ENCODE measurements at regions not wholly inside any gene's neighbourhood (a gene's known extent, or its start where the extent isn't known, plus 50 kb on each side); places are given as distances from the start of the nearest gene placed in this dataset.

DNA sequence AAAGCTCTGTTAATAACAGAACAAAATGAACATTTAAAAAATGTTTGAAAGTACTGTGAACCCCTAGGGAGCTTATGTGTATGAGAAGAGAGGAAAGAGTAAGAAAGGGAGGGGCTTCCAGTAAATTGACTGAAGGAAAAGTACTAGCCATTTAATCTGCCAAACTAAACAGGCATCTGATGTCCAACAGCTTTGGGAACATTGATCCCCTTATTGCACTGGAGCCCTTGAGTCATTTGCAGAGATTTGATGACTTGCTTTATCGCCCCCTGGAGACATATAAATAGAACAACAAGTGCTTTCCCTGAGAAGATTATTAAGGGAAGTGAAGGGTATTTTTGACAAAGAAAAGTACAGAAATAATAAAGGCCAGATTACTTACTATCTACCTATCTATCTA is 319.3 kb upstream of the NOVA1 start:
- no peaks in the 10 kb centered on the region for H3K27me3 Mint-ChIP-seq
- ChIA-PET POLR2A (no interaction called here), CTCF (no interaction called here)
- DNase-seq (no peak), ATAC-seq (no peak)
- H3K36me3 Mint-ChIP-seq (ENCODE audit: low read depth) = no peaks in the 10 kb centered on the region
- H3K9me3 Mint-ChIP-seq (ENCODE audit: low read depth) = peaks cover 19% of the 10 kb centered on the region
- H3K27ac Mint-ChIP-seq = no peak overlapping the region
- intact Hi-C loops (cut with DNase I, micrococcal nuclease) = no loop called here
- H3K4me3 Mint-ChIP-seq = no peak overlapping the region
- H3K4me1 Mint-ChIP-seq = no peaks in the 10 kb centered on the region

DNA sequence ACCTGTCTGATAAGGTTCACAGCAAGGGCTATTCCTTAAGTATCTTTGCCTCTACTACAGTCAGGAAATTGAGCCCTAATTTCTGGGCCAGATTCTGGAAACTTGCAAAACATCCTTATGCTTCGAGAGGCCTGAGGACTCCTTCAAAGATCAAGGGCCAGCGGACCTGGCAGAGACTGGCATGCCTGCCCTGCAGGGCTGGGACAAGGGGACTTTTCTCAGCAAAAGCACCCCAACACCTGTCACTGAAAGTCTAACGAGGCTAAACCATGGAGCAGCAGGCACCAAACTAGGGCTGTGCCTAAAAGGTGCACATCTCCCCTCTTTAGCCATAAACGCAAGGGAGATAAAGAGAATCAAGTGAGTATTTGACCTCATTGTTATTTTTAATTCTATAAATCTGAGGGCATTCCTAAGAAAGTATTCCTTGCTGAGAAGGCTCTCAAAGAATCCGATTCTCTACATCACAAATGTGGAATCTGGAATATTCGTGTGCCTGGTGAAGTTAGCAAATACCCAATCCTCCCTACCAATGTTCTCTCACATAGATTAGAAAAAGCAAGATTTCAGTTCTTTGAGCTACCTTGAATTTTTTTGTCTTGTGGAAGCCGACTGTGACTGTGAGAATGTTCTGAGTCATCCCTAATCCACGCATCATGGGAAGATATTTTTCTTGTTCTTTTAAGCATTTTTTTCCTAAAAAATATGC is 328.2 kb upstream of the NOVA1 start:
- H3K4me3 Mint-ChIP-seq = no peak overlapping the region
- H3K36me3 Mint-ChIP-seq (ENCODE audit: low read depth) = no peaks in the 10 kb centered on the region
- H3K27ac Mint-ChIP-seq = no peak overlapping the region
- ChIA-PET POLR2A (no interaction called here), CTCF (no interaction called here)
- DNase-seq (no peak), ATAC-seq (no peak)
- peaks cover 17% of the 10 kb centered on the region for H3K9me3 Mint-ChIP-seq (ENCODE audit: low read depth)
- H3K4me1 Mint-ChIP-seq = no peaks in the 10 kb centered on the region
- intact Hi-C loops (cut with DNase I, micrococcal nuclease) = no loop called here
- no peaks in the 10 kb centered on the region for H3K27me3 Mint-ChIP-seq

DNA sequence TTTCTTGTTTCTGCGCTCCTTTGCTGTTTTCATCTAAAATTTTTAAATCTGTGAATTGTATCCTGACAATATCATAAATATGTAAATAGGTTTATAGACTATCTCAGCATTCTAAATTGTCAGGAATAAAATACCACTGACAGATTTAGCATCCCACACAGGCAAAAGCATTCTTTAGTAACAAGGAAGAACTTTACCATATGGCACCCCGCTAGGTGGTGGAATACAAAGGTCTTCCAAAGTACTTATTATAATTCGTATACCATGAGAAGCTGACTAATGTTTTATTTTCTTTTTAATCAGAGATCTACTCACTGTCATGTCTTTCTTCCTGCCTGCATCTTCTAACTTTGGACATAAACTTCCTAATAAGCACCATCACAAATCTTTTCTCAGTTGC is 328.8 kb upstream of the NOVA1 start:
- H3K36me3 Mint-ChIP-seq (ENCODE audit: low read depth) = no peaks in the 10 kb centered on the region

DNA sequence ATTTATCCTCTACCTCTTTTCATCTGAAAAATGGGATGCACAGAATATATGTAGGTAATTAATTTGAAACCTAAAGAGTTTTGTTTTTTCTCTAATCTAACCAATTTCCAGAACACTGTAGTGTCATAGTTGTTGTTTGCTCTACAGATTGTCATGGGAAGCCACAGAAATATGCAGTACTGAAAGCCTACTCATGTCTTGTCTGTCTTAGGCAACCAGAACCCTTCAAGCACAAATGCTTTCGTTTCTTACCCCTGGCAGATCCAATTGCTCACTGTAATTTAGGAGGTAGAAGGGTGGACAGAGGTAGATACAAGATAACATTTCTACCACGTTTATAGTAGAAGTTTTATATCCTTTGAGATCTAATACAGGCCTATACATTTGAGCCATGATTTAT is 330.2 kb upstream of the NOVA1 start:
- no peak for DNase-seq
- no peak for ATAC-seq
- POLR2A ChIA-PET = no interaction called here
- Mint-ChIP-seq H3K4me3 (no peak overlapping the region), H3K4me1 (no peaks in the 10 kb centered on the region), H3K9me3 (ENCODE audit: low read depth) (peaks cover 21% of the 10 kb centered on the region), H3K27ac (no peak overlapping the region), H3K36me3 (ENCODE audit: low read depth) (no peaks in the 10 kb centered on the region), H3K27me3 (no peaks in the 10 kb centered on the region)
- CTCF ChIA-PET = no interaction called here
- intact Hi-C loops (cut with DNase I, micrococcal nuclease) = no loop called here

More for the DNA sequence above, 328.8 kb upstream of the NOVA1 start:
- Mint-ChIP-seq H3K4me3 (no peak overlapping the region), H3K9me3 (ENCODE audit: low read depth) (peaks cover 17% of the 10 kb centered on the region), H3K27me3 (no peaks in the 10 kb centered on the region), H3K4me1 (no peaks in the 10 kb centered on the region), H3K27ac (no peak overlapping the region)
- DNase-seq = no peak
- POLR2A ChIA-PET = no interaction called here
- intact Hi-C loops (cut with DNase I, micrococcal nuclease) = no loop called here
- CTCF ChIA-PET = no interaction called here
- ATAC-seq = no peak

DNA sequence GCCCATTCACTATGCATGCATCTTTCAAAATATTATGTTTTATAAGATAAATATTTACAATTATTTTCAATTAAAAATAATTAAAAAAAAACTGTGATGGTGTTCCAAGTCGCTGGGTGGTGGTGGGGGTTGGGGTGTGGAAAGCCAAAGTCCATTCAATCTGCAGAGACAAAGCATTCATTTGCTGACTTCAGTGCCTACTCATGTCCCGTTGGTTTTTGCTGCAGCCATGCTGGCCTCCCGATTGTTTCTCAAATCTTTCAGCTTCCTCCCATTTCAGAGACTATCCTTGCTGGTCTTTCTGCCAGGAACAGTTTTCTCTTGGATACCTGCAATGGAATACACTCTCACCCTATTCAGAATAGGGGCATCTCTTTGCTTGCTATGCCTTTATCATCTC is 331.5 kb upstream of the NOVA1 start:
- DNase-seq (no peak), ATAC-seq (no peak)
- H3K27ac Mint-ChIP-seq = no peak overlapping the region
- no peaks in the 10 kb centered on the region for H3K36me3 Mint-ChIP-seq (ENCODE audit: low read depth)
- POLR2A ChIA-PET = no interaction called here
- CTCF ChIA-PET = no interaction called here
- peaks cover 22% of the 10 kb centered on the region for H3K9me3 Mint-ChIP-seq (ENCODE audit: low read depth)
- intact Hi-C loops (cut with DNase I, micrococcal nuclease) = no loop called here
- no peak overlapping the region for H3K4me3 Mint-ChIP-seq
- H3K4me1 Mint-ChIP-seq = no peaks in the 10 kb centered on the region
- H3K27me3 Mint-ChIP-seq = no peaks in the 10 kb centered on the region

DNA sequence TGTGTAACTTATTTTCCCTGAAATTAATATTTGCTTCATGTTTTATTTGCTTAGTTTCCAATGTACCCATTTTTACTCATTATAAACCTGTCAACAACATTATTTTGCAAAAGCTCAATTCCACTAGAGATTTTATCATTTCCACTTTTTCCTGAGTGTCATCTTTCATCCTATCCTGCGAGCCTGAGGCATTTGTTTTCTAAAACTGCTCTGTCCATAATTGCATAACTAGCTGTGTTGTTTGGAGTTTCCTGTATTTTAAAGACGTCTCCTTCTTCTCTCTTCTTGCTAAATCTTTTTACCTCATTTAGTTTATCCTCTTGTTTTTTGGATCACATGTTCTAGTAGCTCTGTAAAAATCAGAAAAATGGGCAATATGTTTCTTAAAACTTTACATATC is 332.7 kb upstream of the NOVA1 start:
- H3K4me3 Mint-ChIP-seq = no peak overlapping the region
- intact Hi-C loops (cut with DNase I, micrococcal nuclease) = no loop called here
- ChIA-PET CTCF (no interaction called here), POLR2A (no interaction called here)
- no peaks in the 10 kb centered on the region for H3K27me3 Mint-ChIP-seq
- H3K4me1 Mint-ChIP-seq = no peaks in the 10 kb centered on the region
- H3K36me3 Mint-ChIP-seq (ENCODE audit: low read depth) = no peaks in the 10 kb centered on the region
- DNase-seq (no peak), ATAC-seq (no peak)
- peaks cover 21% of the 10 kb centered on the region for H3K9me3 Mint-ChIP-seq (ENCODE audit: low read depth)
- H3K27ac Mint-ChIP-seq = no peak overlapping the region

DNA sequence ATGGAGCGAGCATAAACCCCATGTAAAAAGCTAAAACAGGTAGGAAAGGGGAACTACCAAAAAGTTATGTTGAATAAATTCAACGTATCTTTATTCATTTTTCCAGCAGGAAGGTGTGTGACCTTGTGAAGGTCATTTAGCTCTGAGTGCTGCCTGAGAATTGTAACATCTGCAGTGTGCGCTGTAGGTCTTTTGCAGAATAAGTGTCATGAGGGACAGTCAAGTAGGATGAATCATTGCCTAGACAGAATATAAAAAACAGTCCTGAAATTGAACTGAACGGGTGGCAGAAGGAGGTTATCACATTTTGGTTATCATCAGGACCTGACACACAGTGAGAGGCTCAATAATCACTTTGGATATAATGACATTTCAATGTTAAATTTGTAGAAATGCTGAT is 334.8 kb upstream of the NOVA1 start:
- Mint-ChIP-seq H3K4me3 (no peak overlapping the region), H3K4me1 (no peaks in the 10 kb centered on the region), H3K9me3 (ENCODE audit: low read depth) (peaks cover 18% of the 10 kb centered on the region), H3K27ac (no peak overlapping the region), H3K27me3 (no peaks in the 10 kb centered on the region), H3K36me3 (ENCODE audit: low read depth) (no peaks in the 10 kb centered on the region)
- CTCF ChIA-PET = no interaction called here
- DNase-seq (no peak), ATAC-seq (no peak)
- intact Hi-C loops (cut with DNase I, micrococcal nuclease) = no loop called here
- POLR2A ChIA-PET = no interaction called here

DNA sequence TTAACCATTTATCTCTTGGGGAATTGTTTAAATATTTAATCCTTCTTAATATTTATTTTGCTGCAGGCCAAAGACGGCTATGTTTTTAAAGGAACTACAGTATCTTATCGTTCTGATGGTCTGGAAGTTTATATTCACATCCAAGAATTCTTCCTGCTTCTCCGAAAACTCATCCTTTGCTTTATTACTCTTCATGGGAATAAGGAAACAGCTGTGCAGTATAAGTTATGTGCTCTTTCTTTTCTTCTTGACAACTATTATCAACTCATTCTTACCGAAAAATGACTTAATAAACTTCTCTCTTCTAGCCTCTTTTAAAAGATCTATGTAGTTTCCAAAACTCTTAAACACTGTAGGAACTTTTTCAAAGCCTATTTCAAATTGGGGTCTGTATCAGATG is 335.6 kb upstream of the NOVA1 start:
- Mint-ChIP-seq H3K4me1 (no peaks in the 10 kb centered on the region), H3K36me3 (ENCODE audit: low read depth) (no peaks in the 10 kb centered on the region), H3K27me3 (no peaks in the 10 kb centered on the region), H3K27ac (no peak overlapping the region), H3K4me3 (no peak overlapping the region), H3K9me3 (ENCODE audit: low read depth) (peaks cover 16% of the 10 kb centered on the region)
- ChIA-PET POLR2A (no interaction called here), CTCF (no interaction called here)
- no peak for DNase-seq
- intact Hi-C loops (cut with DNase I, micrococcal nuclease) = no loop called here
- no peak for ATAC-seq

DNA sequence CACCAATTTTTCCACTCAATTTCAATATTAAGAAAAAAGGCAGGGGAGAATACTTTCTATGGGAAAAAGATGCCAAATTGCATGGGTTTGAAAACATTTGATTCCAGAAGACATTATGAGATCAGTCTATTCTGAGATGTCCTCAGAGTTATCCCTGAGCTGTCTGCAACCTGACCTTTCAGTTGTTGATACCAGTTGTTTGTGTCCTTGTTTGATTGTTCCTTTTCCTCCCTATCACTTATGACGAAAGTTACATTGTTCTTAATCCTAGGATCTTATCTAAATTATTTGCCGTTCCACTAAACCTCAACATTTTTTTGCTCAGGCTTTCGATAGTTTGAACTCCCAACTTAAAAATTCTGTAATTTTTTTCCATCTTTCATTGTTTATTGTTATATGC is 336.3 kb upstream of the NOVA1 start:
- ATAC-seq (no peak), DNase-seq (no peak)
- Mint-ChIP-seq H3K27ac (no peak overlapping the region), H3K36me3 (ENCODE audit: low read depth) (no peaks in the 10 kb centered on the region), H3K4me1 (no peaks in the 10 kb centered on the region), H3K27me3 (no peaks in the 10 kb centered on the region), H3K9me3 (ENCODE audit: low read depth) (peaks cover 12% of the 10 kb centered on the region), H3K4me3 (no peak overlapping the region)
- intact Hi-C loops (cut with DNase I, micrococcal nuclease) = no loop called here
- ChIA-PET CTCF (no interaction called here), POLR2A (no interaction called here)

DNA sequence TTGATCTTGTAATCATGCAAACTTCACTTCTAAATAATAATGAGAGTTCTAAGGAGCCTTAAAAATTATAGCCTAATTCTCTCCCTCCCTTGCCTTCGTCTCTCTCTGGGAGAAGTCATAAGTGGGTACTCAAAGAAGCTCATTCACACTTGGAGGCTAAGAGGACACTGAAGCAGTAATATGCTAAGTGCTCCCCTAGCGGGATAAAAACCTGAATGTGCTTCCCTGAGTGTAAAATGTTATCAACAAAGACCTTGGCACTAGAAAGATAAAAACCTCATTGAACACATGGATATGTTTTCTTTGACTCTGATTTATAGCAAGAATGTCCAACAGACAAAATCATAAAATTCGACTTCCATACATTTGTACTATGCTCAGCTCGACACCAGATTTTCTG is 337.9 kb upstream of the NOVA1 start:
- CTCF ChIA-PET = no interaction called here
- no peaks in the 10 kb centered on the region for H3K36me3 Mint-ChIP-seq (ENCODE audit: low read depth)
- POLR2A ChIA-PET = no interaction called here
- DNase-seq (no peak), ATAC-seq (no peak)
- H3K27me3 Mint-ChIP-seq = no peaks in the 10 kb centered on the region
- no peak overlapping the region for H3K4me3 Mint-ChIP-seq
- intact Hi-C loops (cut with DNase I, micrococcal nuclease) = no loop called here
- no peak overlapping the region for H3K27ac Mint-ChIP-seq
- H3K9me3 Mint-ChIP-seq (ENCODE audit: low read depth) = peaks cover 9% of the 10 kb centered on the region
- no peaks in the 10 kb centered on the region for H3K4me1 Mint-ChIP-seq

DNA sequence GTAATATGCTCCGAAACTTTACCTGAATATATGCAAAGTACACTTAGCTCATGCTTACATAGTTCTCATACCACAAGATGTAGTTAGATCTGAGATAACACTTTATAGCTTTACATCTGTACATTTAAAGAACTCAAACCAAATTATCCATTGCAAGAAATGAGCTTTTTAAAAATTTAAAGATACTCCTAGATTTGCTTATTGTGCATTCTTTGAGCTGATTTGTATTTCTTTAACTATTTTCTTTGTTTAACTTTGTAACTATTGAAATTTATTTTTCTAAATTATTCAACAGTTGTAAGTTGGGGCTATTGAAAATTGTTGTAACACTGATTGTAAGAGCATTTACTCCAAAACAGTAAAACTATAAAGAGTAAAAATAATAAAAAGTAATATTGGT is 340.2 kb upstream of the NOVA1 start:
- intact Hi-C loops (cut with DNase I, micrococcal nuclease) = no loop called here
- H3K27ac Mint-ChIP-seq = no peak overlapping the region
- no peak overlapping the region for H3K4me3 Mint-ChIP-seq
- H3K9me3 Mint-ChIP-seq (ENCODE audit: low read depth) = peaks cover 16% of the 10 kb centered on the region
- CTCF ChIA-PET = no interaction called here
- H3K27me3 Mint-ChIP-seq = no peaks in the 10 kb centered on the region
- no peaks in the 10 kb centered on the region for H3K4me1 Mint-ChIP-seq
- H3K36me3 Mint-ChIP-seq (ENCODE audit: low read depth) = no peaks in the 10 kb centered on the region
- DNase-seq = no peak
- POLR2A ChIA-PET = no interaction called here
- no peak for ATAC-seq

DNA sequence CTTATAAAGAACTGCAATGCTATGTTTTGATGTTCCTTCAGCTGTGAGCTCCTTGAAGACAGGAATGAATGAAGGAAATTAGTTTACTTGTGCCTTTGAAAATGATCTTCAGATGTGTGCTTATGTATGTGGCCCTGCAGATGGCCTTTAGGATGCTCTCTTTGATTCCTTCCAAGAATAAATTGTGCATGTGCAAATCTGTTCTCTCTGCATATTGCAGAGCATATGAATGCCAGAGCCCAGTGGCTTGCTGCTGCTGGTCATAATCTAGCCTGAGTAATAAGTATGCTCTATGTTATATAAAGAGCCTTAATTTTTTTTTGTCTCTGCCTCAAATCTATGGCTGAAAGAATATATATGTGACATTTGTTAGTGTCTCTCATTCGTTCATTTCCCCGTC is 341.9 kb upstream of the NOVA1 start:
- POLR2A ChIA-PET = no interaction called here
- Mint-ChIP-seq H3K9me3 (ENCODE audit: low read depth) (peaks cover 21% of the 10 kb centered on the region), H3K4me3 (no peak overlapping the region), H3K27ac (no peak overlapping the region), H3K36me3 (ENCODE audit: low read depth) (no peaks in the 10 kb centered on the region), H3K27me3 (no peaks in the 10 kb centered on the region), H3K4me1 (no peaks in the 10 kb centered on the region)
- CTCF ChIA-PET = no interaction called here
- DNase-seq (no peak), ATAC-seq (no peak)
- intact Hi-C loops (cut with DNase I, micrococcal nuclease) = no loop called here

DNA sequence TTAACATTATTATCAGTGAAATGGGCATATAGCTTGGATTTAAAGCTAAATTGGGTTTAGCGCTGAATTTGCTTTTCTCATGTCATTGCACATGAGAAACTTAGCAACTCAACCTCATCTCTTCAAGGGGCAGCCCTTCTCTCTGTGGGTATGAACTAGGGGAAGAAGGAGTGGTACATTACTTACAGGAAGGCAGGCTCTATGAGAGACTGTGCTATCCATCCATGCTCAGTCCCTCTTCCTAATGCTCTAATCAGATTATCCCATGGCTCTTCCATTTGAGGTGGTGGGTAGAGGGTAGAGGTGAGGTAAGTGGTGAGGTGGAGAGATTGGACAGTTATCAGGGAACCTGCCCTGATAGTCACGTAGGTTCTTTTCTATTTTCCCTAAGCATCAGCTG is 343.7 kb upstream of the NOVA1 start:
- ChIA-PET CTCF (no interaction called here), POLR2A (no interaction called here)
- intact Hi-C loops (cut with DNase I, micrococcal nuclease) = no loop called here
- no peak for DNase-seq
- Mint-ChIP-seq H3K27ac (no peak overlapping the region), H3K9me3 (ENCODE audit: low read depth) (peaks cover 23% of the 10 kb centered on the region), H3K27me3 (no peaks in the 10 kb centered on the region), H3K4me1 (no peaks in the 10 kb centered on the region), H3K36me3 (ENCODE audit: low read depth) (no peaks in the 10 kb centered on the region), H3K4me3 (no peak overlapping the region)
- ATAC-seq = no peak

Measured in activated CD4-positive, alpha-beta T cell treated with anti-CD3 and anti-CD28 coated beads for 36 hours (primary cell).